Thyroid gland (tissue), 4 donors: ENCODE measurements at regions not wholly inside any gene's neighbourhood (a gene's known extent, or its start where the extent isn't known, plus 50 kb on each side); places are given as distances from the start of the nearest gene placed in this dataset.

Experiments
- CTCF ChIP-seq, 6 experiments: fragments of 200-600 bp in 3 of 6; fragments of 450-650 bp in 3 of 6; sonication (generic) in 3 of 6; IDR thresholded peaks; one replicate each; pipeline ENCODE4 v1.5.1; 2016 to 2019; ENCODE audit warnings: antibody characterized with exemption in 6 of 6, mild to moderate bottlenecking in 2 of 6, inconsistent platforms in 1 of 6, moderate library complexity in 1 of 6
- POLR2A ChIP-seq, 2 donors: fragments of 450-650 bp; IDR thresholded peaks; one replicate each; pipeline ENCODE4 v1.6.1; 2017; ENCODE audit warnings: antibody characterized with exemption in 2 of 2, mild to moderate bottlenecking in 2 of 2, moderate library complexity in 1 of 2

- TF ChIP-seq POLR2A (IDR thresholded peaks at IDR 0.05) (no peak), CTCF (IDR thresholded peaks at IDR 0.05) (no peak)
These were observed 146.8 kb downstream of the OTUD1 start for GRCh38 chr10:23585666-23586065.
